ENCODE measurements at regions not wholly inside any gene's neighbourhood (a gene's known extent, or its start where the extent isn't known, plus 50 kb on each side); places are given as distances from the start of the nearest gene placed in this dataset.

GRCh38 chr3:162041622-162042021, 545.0 kb downstream of the OTOL1 start:
- no peak for TF ChIP-seq ZBTB7A (IDR thresholded peaks at IDR 0.05; ENCODE audit: low read depth)
- TF ChIP-seq CEBPB (IDR thresholded peaks at IDR 0.05) = no peak
- no peak for TF ChIP-seq EGR1 (IDR thresholded peaks at IDR 0.05)
- TF ChIP-seq NFIC (IDR thresholded peaks at IDR 0.05) = no peak
- TF ChIP-seq FOXM1 (IDR thresholded peaks at IDR 0.05; ENCODE audit: borderline replicate concordance, low read depth) = no peak
- TF ChIP-seq MAX (IDR thresholded peaks at IDR 0.05) = no peak
- no peak for TF ChIP-seq REST (IDR thresholded peaks at IDR 0.05; ENCODE audit: low read depth)
- TF ChIP-seq RAD21 (IDR thresholded peaks at IDR 0.05; ENCODE audit: low read depth) = no peak
- TF ChIP-seq TEAD4 (IDR thresholded peaks at IDR 0.05) = no peak

- TF ChIP-seq CEBPB (IDR thresholded peaks at IDR 0.05) (no peak), MAX (IDR thresholded peaks at IDR 0.05) (no peak), FOXM1 (IDR thresholded peaks at IDR 0.05; ENCODE audit: borderline replicate concordance, low read depth) (no peak), TCF12 (IDR thresholded peaks at IDR 0.05; ENCODE audit: low read depth) (no peak), NFIC (IDR thresholded peaks at IDR 0.05) (no peak), RAD21 (IDR thresholded peaks at IDR 0.05; ENCODE audit: low read depth) (no peak), ZBTB7A (IDR thresholded peaks at IDR 0.05; ENCODE audit: low read depth) (no peak), CREB1 (IDR thresholded peaks at IDR 0.05; ENCODE audit: low read depth) (no peak), TAF1 (IDR thresholded peaks at IDR 0.05; ENCODE audit: low read depth) (no peak)
Observed at GRCh38 chr3:162052636-162053035, 556.0 kb downstream of the OTOL1 start.

GRCh38 chr3:162072656-162073164, 576.1 kb downstream of the OTOL1 start:
- TF ChIP-seq RAD21 (IDR thresholded peaks at IDR 0.05; ENCODE audit: low read depth) (no peak), YY1 (IDR thresholded peaks at IDR 0.05; ENCODE audit: low read depth) (no peak), TAF1 (IDR thresholded peaks at IDR 0.05; ENCODE audit: low read depth) (no peak), TCF12 (IDR thresholded peaks at IDR 0.05; ENCODE audit: low read depth) (no peak), REST (IDR thresholded peaks at IDR 0.05; ENCODE audit: low read depth) (no peak), MAX (IDR thresholded peaks at IDR 0.05) (no peak), CREB1 (IDR thresholded peaks at IDR 0.05; ENCODE audit: low read depth) (no peak), CEBPB (IDR thresholded peaks at IDR 0.05) (no peak), USF1 (IDR thresholded peaks at IDR 0.05) (no peak), NFIC (IDR thresholded peaks at IDR 0.05) (no peak), EP300 (IDR thresholded peaks at IDR 0.05; ENCODE audit: borderline replicate concordance) (no peak)

- TF ChIP-seq TEAD4 (IDR thresholded peaks at IDR 0.05) = no peak
- no peak for TF ChIP-seq TAF1 (IDR thresholded peaks at IDR 0.05; ENCODE audit: low read depth)
- no peak for TF ChIP-seq FOXM1 (IDR thresholded peaks at IDR 0.05; ENCODE audit: borderline replicate concordance, low read depth)
- no peak for TF ChIP-seq TCF12 (IDR thresholded peaks at IDR 0.05; ENCODE audit: low read depth)
- no peak for TF ChIP-seq USF1 (IDR thresholded peaks at IDR 0.05)
- no peak for TF ChIP-seq EP300 (IDR thresholded peaks at IDR 0.05; ENCODE audit: borderline replicate concordance)
- no peak for TF ChIP-seq RAD21 (IDR thresholded peaks at IDR 0.05; ENCODE audit: low read depth)
- no peak for TF ChIP-seq REST (IDR thresholded peaks at IDR 0.05; ENCODE audit: low read depth)
- TF ChIP-seq CEBPB (IDR thresholded peaks at IDR 0.05) = no peak
- TF ChIP-seq MAX (IDR thresholded peaks at IDR 0.05) = no peak
- TF ChIP-seq ZBTB7A (IDR thresholded peaks at IDR 0.05; ENCODE audit: low read depth) = no peak
- TF ChIP-seq YY1 (IDR thresholded peaks at IDR 0.05; ENCODE audit: low read depth) = no peak
Observed at GRCh38 chr3:162073422-162073975, 576.9 kb downstream of the OTOL1 start.
